RWPE2 (cell line): ENCODE measurements at regions not wholly inside any gene's neighbourhood (a gene's known extent, or its start where the extent isn't known, plus 50 kb on each side); places are given as distances from the start of the nearest gene placed in this dataset.

Source experiments
- ATAC-seq: fragments of 200-7000 bp; cut with Tn5 transposase; 3 replicates; pipeline ENCODE4 v1.9.1; 2021; ENCODE audit warnings: low read depth
- DNase-seq: peaks from one replicate; pipeline ENCODE4 v3.0.0-alpha.2; 2020; ENCODE audit warnings: low spot score
- H3K27ac ChIP-seq: fragments of 450-650 bp; 2 replicates; pipeline ENCODE4 v1.5.1; 2017; ENCODE audit warnings: mild to moderate bottlenecking; ENCODE audit not compliant: poor library complexity, severe bottlenecking
- H3K27me3 ChIP-seq: fragments of 250-450 bp; sonication (Bioruptor Pico); 2 replicates; pipeline ENCODE4 v1.5.1; 2021; ENCODE audit warnings: mild to moderate bottlenecking, moderate library complexity; ENCODE audit not compliant: insufficient read depth, poor library complexity, severe bottlenecking
- H3K36me3 ChIP-seq: fragments of 250-450 bp; sonication (Bioruptor Pico); 2 replicates; pipeline ENCODE4 v1.5.1; 2020; ENCODE audit warnings: low read depth, mild to moderate bottlenecking, moderate library complexity
- H3K4me1 ChIP-seq: fragments of 250-450 bp; sonication (Bioruptor Pico); 2 replicates; pipeline ENCODE4 v1.5.1; 2021; ENCODE audit warnings: mild to moderate bottlenecking, moderate library complexity; ENCODE audit not compliant: insufficient read depth, poor library complexity, severe bottlenecking
- H3K4me3 ChIP-seq: fragments of 250-450 bp; sonication (Bioruptor Pico); 2 replicates; pipeline ENCODE4 v1.5.1; 2021; ENCODE audit warnings: mild to moderate bottlenecking, moderate library complexity; ENCODE audit not compliant: severe bottlenecking
- H3K9me3 ChIP-seq: fragments of 250-450 bp; sonication (Bioruptor Pico); 2 replicates; pipeline ENCODE4 v1.5.1; 2021; ENCODE audit warnings: mild to moderate bottlenecking, moderate library complexity; ENCODE audit not compliant: severe bottlenecking
- CTCF ChIP-seq: fragments of 450-650 bp; IDR thresholded peaks from one replicate; pipeline ENCODE4 v1.5.1; 2017; ENCODE audit warnings: mild to moderate bottlenecking, moderate library complexity; ENCODE audit not compliant: poor library complexity, severe bottlenecking

DNA sequence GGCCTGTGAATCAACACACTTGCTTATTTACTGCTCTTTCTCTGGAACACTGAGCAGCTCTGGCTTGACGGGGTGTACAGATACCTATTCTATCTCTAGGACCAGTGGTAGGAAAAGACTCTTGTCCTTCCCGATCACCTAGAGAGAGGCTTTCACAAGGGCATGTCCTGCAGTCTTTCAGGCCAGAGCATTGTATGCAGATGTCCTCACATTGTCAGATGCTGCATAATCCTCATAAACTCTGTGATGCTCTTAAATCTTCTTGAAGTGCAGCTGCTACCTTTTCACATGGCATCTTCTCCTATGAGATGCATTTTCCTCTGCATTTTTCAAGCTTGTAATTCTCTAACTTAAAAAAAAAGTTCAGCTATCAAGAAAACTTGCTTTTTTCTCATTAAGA is 369.4 kb downstream of the OLFM4 start:
- no peak for DNase-seq
- Histone ChIP-seq H3K27ac (no peak overlapping the region), H3K9me3 (no peaks in the 10 kb centered on the region), H3K4me3 (no peak overlapping the region), H3K27me3 (no peaks in the 10 kb centered on the region), H3K36me3 (no peaks in the 10 kb centered on the region), H3K4me1 (no peaks in the 10 kb centered on the region)
- ATAC-seq, result no peak
- no peak for TF ChIP-seq CTCF

DNA sequence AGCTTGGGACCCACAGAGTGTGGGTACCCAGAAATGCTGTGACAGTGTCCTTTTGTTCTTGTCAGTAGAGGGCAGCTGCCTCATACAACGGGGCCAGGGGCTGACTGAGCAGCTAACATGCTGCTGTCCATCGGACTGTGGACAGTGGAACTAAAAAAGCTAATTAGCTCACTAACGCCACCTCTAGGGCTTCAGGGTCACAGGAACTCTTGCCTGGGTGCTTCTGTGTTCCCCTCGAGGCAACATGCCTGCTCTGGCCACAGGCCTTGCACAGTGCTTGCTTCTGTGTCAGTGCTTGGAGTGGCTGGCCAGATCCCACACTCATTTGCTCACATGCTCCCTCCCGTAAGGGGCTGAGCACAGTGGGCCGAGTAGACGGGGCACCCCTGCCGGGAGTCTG is 377.0 kb downstream of the OLFM4 start:
- no peak overlapping the region for H3K27ac ChIP-seq
- TF ChIP-seq CTCF, result no peak
- DNase-seq (no peak), ATAC-seq (no peak)
- H3K36me3 ChIP-seq, result no peaks in the 10 kb centered on the region
- H3K9me3 ChIP-seq, result no peaks in the 10 kb centered on the region
- no peaks in the 10 kb centered on the region for H3K27me3 ChIP-seq
- no peaks in the 10 kb centered on the region for H3K4me1 ChIP-seq
- H3K4me3 ChIP-seq, result no peak overlapping the region

GRCh38 chr13:53408306-53408705 is 379.7 kb downstream of the OLFM4 start:
- no peaks in the 10 kb centered on the region for H3K27me3 ChIP-seq
- no peak overlapping the region for H3K4me3 ChIP-seq
- H3K27ac ChIP-seq, result no peak overlapping the region
- DNase-seq (no peak), ATAC-seq (no peak)
- no peaks in the 10 kb centered on the region for H3K4me1 ChIP-seq
- no peak for TF ChIP-seq CTCF
- no peaks in the 10 kb centered on the region for H3K9me3 ChIP-seq
- no peaks in the 10 kb centered on the region for H3K36me3 ChIP-seq

DNA sequence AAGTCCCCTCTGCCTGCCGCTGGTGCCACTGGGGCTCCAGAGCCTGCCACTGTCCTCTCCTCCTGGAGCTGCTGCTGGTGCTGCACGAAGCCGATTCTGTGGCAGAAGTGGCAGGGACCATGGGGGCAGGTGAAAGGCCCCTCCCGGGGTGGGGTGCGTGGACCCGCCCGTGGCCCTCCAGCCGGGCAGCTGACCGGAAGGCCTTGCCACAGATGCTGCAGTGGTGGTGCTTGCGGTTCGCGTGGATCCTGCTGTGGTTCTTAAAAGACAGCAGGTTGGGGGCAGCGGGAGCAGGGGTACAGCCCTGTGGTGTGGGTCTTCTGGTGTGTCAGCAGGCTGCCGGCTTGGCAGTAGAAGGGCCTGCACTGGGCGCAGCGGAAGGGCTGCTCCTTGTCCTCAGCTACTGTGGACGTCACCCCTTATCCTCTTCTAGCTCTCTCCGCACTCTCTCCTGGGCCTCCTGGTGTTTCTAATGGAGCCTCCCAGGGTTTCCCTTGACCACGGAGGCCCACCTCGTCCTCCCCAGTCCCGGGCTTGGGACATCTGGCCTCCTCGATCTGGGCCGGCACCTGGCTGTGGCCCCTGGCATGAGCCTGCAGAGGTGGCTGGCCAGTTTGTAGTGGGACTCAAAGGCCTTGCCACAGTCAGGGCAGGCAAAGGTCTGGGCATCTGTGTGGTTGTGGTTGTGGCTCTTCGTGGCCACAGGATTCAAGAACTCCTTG is 380.4 kb downstream of the OLFM4 start:
- no peaks in the 10 kb centered on the region for H3K36me3 ChIP-seq
- TF ChIP-seq CTCF, result no peak
- no peaks in the 10 kb centered on the region for H3K27me3 ChIP-seq
- H3K4me3 ChIP-seq, result no peak overlapping the region
- ATAC-seq, result no peak
- peak; percentile 24 for DNase-seq
- no peaks in the 10 kb centered on the region for H3K4me1 ChIP-seq
- no peak overlapping the region for H3K27ac ChIP-seq
- no peaks in the 10 kb centered on the region for H3K9me3 ChIP-seq

GRCh38 chr13:53411463-53411862 is 382.9 kb downstream of the OLFM4 start:
- Histone ChIP-seq H3K4me3 (no peak overlapping the region), H3K9me3 (no peaks in the 10 kb centered on the region), H3K27me3 (no peaks in the 10 kb centered on the region), H3K4me1 (no peaks in the 10 kb centered on the region), H3K36me3 (no peaks in the 10 kb centered on the region), H3K27ac (no peak overlapping the region)
- TF ChIP-seq CTCF, result no peak
- DNase-seq (no peak), ATAC-seq (no peak)
